IMR-90 (cell line): ENCODE measurements at regions not wholly inside any gene's neighbourhood (a gene's known extent, or its start where the extent isn't known, plus 50 kb on each side); places are given as distances from the start of the nearest gene placed in this dataset.

Experiments used
- ATAC-seq: fragments of 200-7000 bp; cut with Tn5 transposase; 2 replicates; pipeline ENCODE4 v1.9.1; 2020; ENCODE audit warnings: low read depth, mild to moderate bottlenecking, moderate library complexity
- BruUV-seq: library from RNA; stranded (reverse); fragments of 400-500 nt; replicated peaks from 2 replicates; lab custom pipeline; 2021; lab: Mats Ljungman, UMichigan
- CTCF ChIA-PET: fragments of 300-600 bp; formaldehyde crosslinking; extraction: SDS; loops from one replicate; lab custom pipeline; 2021; ENCODE audit warnings: antibody characterized with exemption; lab: Yijun Ruan, JAX
- POLR2A ChIA-PET: fragments of 300-600 bp; sonication (Branson Sonifier 250); formaldehyde crosslinking; loops from one replicate; lab custom pipeline; 2022; ENCODE audit warnings: antibody characterized with exemption; ENCODE audit not compliant: unreplicated experiment; lab: Charles Lee
- DNase-seq: peaks from one replicate; pipeline ENCODE4 v3.0.0; 2013
- H2AFZ ChIP-seq: replicated peaks from 2 replicates; pipeline ENCODE3; 2013; ENCODE audit warnings: low read length, mild to moderate bottlenecking; ENCODE audit not compliant: poor library complexity
- H2AK5ac ChIP-seq: 2 replicates; pipeline ENCODE4 v1.6.1; 2013; ENCODE audit warnings: low read depth, low read length, inconsistent platforms
- H2AK9ac ChIP-seq: replicated peaks from 2 replicates; pipeline ENCODE3; 2013; ENCODE audit warnings: mild to moderate bottlenecking, low read depth, low read length, moderate library complexity; ENCODE audit not compliant: poor library complexity
- H2BK120ac ChIP-seq: 2 replicates; pipeline ENCODE4 v1.6.1; 2013; ENCODE audit warnings: low read depth, low read length, inconsistent platforms
- H2BK15ac ChIP-seq: 3 replicates; pipeline ENCODE4 v1.6.1; 2013; ENCODE audit warnings: low read depth, low read length, inconsistent platforms
- H2BK20ac ChIP-seq: 2 replicates; pipeline ENCODE4 v1.6.1; 2013; ENCODE audit warnings: low read depth, mild to moderate bottlenecking, inconsistent platforms, low read length, moderate library complexity
- H2BK5ac ChIP-seq: 2 replicates; pipeline ENCODE4 v1.6.1; 2013; ENCODE audit warnings: mild to moderate bottlenecking, low read depth, low read length, inconsistent platforms; ENCODE audit not compliant: poor library complexity, severe bottlenecking
- H3K14ac ChIP-seq: replicated peaks from 2 replicates; pipeline ENCODE4 v1.6.1; 2013; ENCODE audit warnings: low read depth, low read length, inconsistent platforms
- H3K18ac ChIP-seq: 2 replicates; pipeline ENCODE4 v1.6.1; 2013; ENCODE audit warnings: low read depth, low read length, control low read depth
- H3K23ac ChIP-seq: 2 replicates; pipeline ENCODE4 v1.6.1; 2013; ENCODE audit warnings: low read depth, low read length, inconsistent platforms
- H3K27ac ChIP-seq: 2 replicates; pipeline ENCODE4 v1.5.1; 2013; ENCODE audit warnings: mild to moderate bottlenecking, control low read depth, low read length; ENCODE audit not compliant: insufficient read depth
- H3K27me3 ChIP-seq: 2 replicates; pipeline ENCODE4 v1.6.1; 2013; ENCODE audit warnings: low read length; ENCODE audit not compliant: control insufficient read depth, insufficient read depth
- H3K36me3 ChIP-seq: 2 replicates; pipeline ENCODE4 v1.6.1; 2013; ENCODE audit warnings: low read length, mixed read lengths; ENCODE audit not compliant: control insufficient read depth, insufficient read depth
- H3K4ac ChIP-seq: 2 replicates; pipeline ENCODE4 v1.6.1; 2013; ENCODE audit warnings: low read depth, low read length, inconsistent platforms
- H3K4me1 ChIP-seq: 2 replicates; pipeline ENCODE4 v1.6.1; 2013; ENCODE audit warnings: low read length, mixed read lengths; ENCODE audit not compliant: control insufficient read depth, insufficient read depth
- H3K4me2 ChIP-seq: 2 replicates; pipeline ENCODE4 v1.6.1; 2013; ENCODE audit warnings: low read depth, mild to moderate bottlenecking, control low read depth, low read length, moderate library complexity
- H3K4me3 ChIP-seq: 2 replicates; pipeline ENCODE4 v1.5.1; 2013; ENCODE audit warnings: low read depth, mild to moderate bottlenecking, control low read depth, low read length, moderate library complexity; ENCODE audit not compliant: insufficient read depth
- H3K56ac ChIP-seq: 2 replicates; pipeline ENCODE4 v1.6.1; 2013; ENCODE audit warnings: low read length, inconsistent platforms; ENCODE audit not compliant: insufficient read depth; ENCODE audit errors: extremely low read depth
- H3K79me1 ChIP-seq, 2 experiments: 2 replicates each; pipeline ENCODE4 v1.6.1; 2013; ENCODE audit warnings: low read length in 2 of 2, inconsistent platforms in 1 of 2, low read depth in 1 of 2
- H3K9ac ChIP-seq: 2 replicates; pipeline ENCODE4 v1.6.1; 2013; ENCODE audit warnings: low read depth, low read length, control low read depth
- H3K9me1 ChIP-seq: 2 replicates; pipeline ENCODE4 v1.6.1; 2013; ENCODE audit warnings: low read length, inconsistent platforms; ENCODE audit not compliant: insufficient read depth
- H3K9me3 ChIP-seq: 2 replicates; pipeline ENCODE4 v1.6.1; 2013; ENCODE audit warnings: low read length; ENCODE audit not compliant: control insufficient read depth, insufficient read depth
- H4K20me1 ChIP-seq: 2 replicates; pipeline ENCODE4 v1.6.1; 2013; ENCODE audit warnings: low read length, inconsistent platforms; ENCODE audit not compliant: insufficient read depth
- H4K5ac ChIP-seq: 2 replicates; pipeline ENCODE4 v1.6.1; 2013; ENCODE audit warnings: mild to moderate bottlenecking, low read depth, low read length, control low read depth
- H4K8ac ChIP-seq, 2 experiments: 2 replicates each; pipeline ENCODE4 v1.6.1; 2013; ENCODE audit warnings: low read depth in 2 of 2, low read length in 2 of 2, control low read depth in 1 of 2, inconsistent platforms in 1 of 2
- H4K91ac ChIP-seq: 2 replicates; pipeline ENCODE4 v1.6.1; 2013; ENCODE audit warnings: low read depth, low read length, inconsistent platforms; ENCODE audit not compliant: insufficient read depth
- BHLHE40 ChIP-seq: fragments of 150-350 bp; IDR thresholded peaks from 2 replicates; pipeline ENCODE4 v1.6.1; 2016; ENCODE audit warnings: mild to moderate bottlenecking, low read depth, low read length
- CEBPB ChIP-seq: IDR thresholded peaks from 2 replicates; pipeline ENCODE4 v1.6.1; 2012; ENCODE audit warnings: low read depth, low read length, improper control_type of control experiment
- CHD1 ChIP-seq: IDR thresholded peaks from 2 replicates; pipeline ENCODE4 v1.6.1; 2012; ENCODE audit warnings: low read depth, low read length, improper control_type of control experiment
- FOS ChIP-seq: fragments of 150-350 bp; IDR thresholded peaks from 2 replicates; pipeline ENCODE4 v1.6.1; 2016; ENCODE audit warnings: low read depth, low read length
- MAFK ChIP-seq: IDR thresholded peaks from 2 replicates; pipeline ENCODE4 v1.6.1; 2012; ENCODE audit warnings: low read depth, low read length, improper control_type of control experiment
- MAZ ChIP-seq: IDR thresholded peaks from 2 replicates; pipeline ENCODE4 v1.6.1; 2012; ENCODE audit warnings: low read depth, mild to moderate bottlenecking, low read length, improper control_type of control experiment, moderate library complexity, borderline replicate concordance
- MXI1 ChIP-seq: IDR thresholded peaks from 2 replicates; pipeline ENCODE4 v1.6.1; 2012; ENCODE audit warnings: low read depth, mild to moderate bottlenecking, low read length, moderate library complexity, borderline replicate concordance
- NFE2L2 ChIP-seq: fragments of 150-350 bp; IDR thresholded peaks from 2 replicates; pipeline ENCODE4 v1.6.1; 2016; ENCODE audit warnings: low read depth, mild to moderate bottlenecking, low read length
- POLR2A ChIP-seq: IDR thresholded peaks from 2 replicates; pipeline ENCODE4 v1.6.1; 2012; ENCODE audit warnings: mild to moderate bottlenecking, low read depth, low read length
- RAD21 ChIP-seq: IDR thresholded peaks from 2 replicates; pipeline ENCODE4 v1.6.1; 2012; ENCODE audit warnings: low read length, improper control_type of control experiment
- RCOR1 ChIP-seq: IDR thresholded peaks from 2 replicates; pipeline ENCODE4 v1.6.1; 2012; ENCODE audit warnings: mild to moderate bottlenecking, low read length, improper control_type of control experiment; ENCODE audit not compliant: insufficient replicate concordance
- RFX5 ChIP-seq: IDR thresholded peaks from 2 replicates; pipeline ENCODE4 v1.8.0; 2012; ENCODE audit warnings: low read depth, mild to moderate bottlenecking, low read length, moderate library complexity
- SMC3 ChIP-seq: fragments of 150-350 bp; IDR thresholded peaks from 2 replicates; pipeline ENCODE4 v1.6.1; 2016; ENCODE audit warnings: low read depth, mild to moderate bottlenecking, antibody characterized with exemption, low read length, moderate library complexity
- WGBS, 2 experiments: methylation state at CpG; one replicate each; pipeline versions ENCODE4 v1.1.5 to v1.1.7; 2013; ENCODE audit warnings: missing lambda C conversion rate in 2 of 2; ENCODE audit not compliant: insufficient read length in 1 of 2; ENCODE audit errors: extremely low coverage in 2 of 2; 5-methylcytosine and 5-hydroxymethylcytosine counted together
- dilution Hi-C: fragments of 300-500 bp; cut with HindIII; formaldehyde crosslinking; loops from one replicate; pipeline ENCODE4 v1.14.3; 2018; ENCODE audit warnings: low sequenced_read_pairs; ENCODE audit not compliant: unreplicated experiment
- in situ Hi-C: fragments of 300-500 bp; cut with MboI; formaldehyde crosslinking; loops from 3 replicates; pipeline ENCODE4 v1.14.3; 2019; ENCODE audit warnings: low sequenced_read_pairs, inconsistent platforms, mixed read lengths
- intact Hi-C: fragments of 100-400 bp; cut with micrococcal nuclease; formaldehyde crosslinking; loops from 2 replicates; pipeline ENCODE4 v1.10.0; 2022
- TF ChIP-seq, protein P1 (sequence below): fragments of 150-350 bp; IDR thresholded peaks from 2 replicates; pipeline ENCODE4 v1.6.1; 2016; ENCODE audit warnings: low read depth, mild to moderate bottlenecking, low read length, moderate library complexity, borderline replicate concordance
- TF ChIP-seq, protein P2 (sequence below): conservative IDR thresholded peaks from 2 replicates; pipeline ENCODE4 v1.5.1; 2012; ENCODE audit warnings: mild to moderate bottlenecking, low read depth, low read length, improper control_type of control experiment
- TF ChIP-seq, protein P3 (sequence below): fragments of 150-350 bp; IDR thresholded peaks from 2 replicates; pipeline ENCODE4 v1.6.1; 2017; ENCODE audit warnings: mild to moderate bottlenecking, antibody characterized with exemption, low read length, low read depth

DNA sequence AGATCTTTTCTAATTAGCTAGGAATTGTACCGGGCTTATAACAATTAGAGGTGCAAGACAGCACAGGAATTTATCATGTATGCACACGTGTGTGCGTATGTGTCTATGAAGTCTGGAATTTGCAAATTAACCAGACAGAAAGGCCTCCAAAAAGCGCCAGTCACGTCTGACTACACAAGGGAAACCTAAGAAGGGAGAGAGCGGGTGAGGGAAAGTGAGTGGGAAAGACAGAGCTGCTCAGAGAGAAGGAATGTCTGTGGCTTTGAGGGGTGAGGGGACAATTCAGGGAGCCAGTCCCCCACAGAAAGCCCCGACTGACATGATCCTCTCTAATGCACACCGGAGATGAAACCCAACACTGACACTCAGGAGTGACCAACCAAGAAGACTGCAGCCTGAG is 197.7 kb upstream of the SH3BP4 start:
- peak overlapping the region; percentile 51 for H2AK5ac ChIP-seq
- no peak overlapping the region for H3K56ac ChIP-seq
- BruUV-seq = no TSS peak
- DNase-seq = peak; percentile 52
- no peak overlapping the region for H2AFZ ChIP-seq
- no peak overlapping the region for H3K9ac ChIP-seq
- no peaks in the 10 kb centered on the region for H3K27me3 ChIP-seq
- peak overlapping the region; percentile 68; the same call in 1 of the 3 replicates for H2BK15ac ChIP-seq
- no peak overlapping the region for H4K5ac ChIP-seq
- H2BK120ac ChIP-seq = peak overlapping the region; percentile 4
- ChIA-PET POLR2A (no interaction called here), CTCF (no interaction called here)
- H2AK9ac ChIP-seq = no peak overlapping the region
- H4K91ac ChIP-seq = no peak overlapping the region; the same call in 1 of the 2 replicates
- intact Hi-C loops = no loop called here
- H3K4me3 ChIP-seq = no peak overlapping the region
- H3K4me1 ChIP-seq = peaks cover 8% of the 10 kb centered on the region
- no peak overlapping the region for H3K27ac ChIP-seq
- H3K9me1 ChIP-seq = no peaks in the 10 kb centered on the region
- H3K4me2 ChIP-seq = no peak overlapping the region
- H3K23ac ChIP-seq = no peak overlapping the region
- no peaks in the 10 kb centered on the region for H3K9me3 ChIP-seq
- dilution Hi-C loops = no loop called here
- peak overlapping the region; percentile 32; the same call in 1 of the 2 replicates for H2BK20ac ChIP-seq
- no peaks in the 10 kb centered on the region for H4K20me1 ChIP-seq
- H3K36me3 ChIP-seq = no peaks in the 10 kb centered on the region
- peak; percentile 21; the same call in 1 of the 2 replicates for ATAC-seq
- WGBS, 2 experiments = no CpG with 5 or more reads among the region's 8 CpGs
- in situ Hi-C loops = no loop called here
- no peak overlapping the region for H3K4ac ChIP-seq
- H4K8ac ChIP-seq = 0 out of 4 replicates have a peak overlapping the region, but pooled peaks of 1 of the 2 experiments have one; percentile 6
- no peak overlapping the region for H2BK5ac ChIP-seq
- H3K79me1 ChIP-seq = no peaks in the 10 kb centered on the region
- 0 out of 2 replicates have a peak overlapping the region, but pooled peaks have one; percentile 38 for H3K18ac ChIP-seq
- no peak for TF ChIP-seq RAD21
- TF ChIP-seq SMC3 = no peak
- no peak for TF ChIP-seq CHD1
- no peak for TF ChIP-seq MAFK
- no peak for TF ChIP-seq RCOR1
- no peak for TF ChIP-seq POLR2A
- TF ChIP-seq, protein P1, sequence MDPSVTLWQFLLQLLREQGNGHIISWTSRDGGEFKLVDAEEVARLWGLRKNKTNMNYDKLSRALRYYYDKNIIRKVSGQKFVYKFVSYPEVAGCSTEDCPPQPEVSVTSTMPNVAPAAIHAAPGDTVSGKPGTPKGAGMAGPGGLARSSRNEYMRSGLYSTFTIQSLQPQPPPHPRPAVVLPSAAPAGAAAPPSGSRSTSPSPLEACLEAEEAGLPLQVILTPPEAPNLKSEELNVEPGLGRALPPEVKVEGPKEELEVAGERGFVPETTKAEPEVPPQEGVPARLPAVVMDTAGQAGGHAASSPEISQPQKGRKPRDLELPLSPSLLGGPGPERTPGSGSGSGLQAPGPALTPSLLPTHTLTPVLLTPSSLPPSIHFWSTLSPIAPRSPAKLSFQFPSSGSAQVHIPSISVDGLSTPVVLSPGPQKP = no peak
- TF ChIP-seq BHLHE40 = no peak
- TF ChIP-seq, protein P2, sequence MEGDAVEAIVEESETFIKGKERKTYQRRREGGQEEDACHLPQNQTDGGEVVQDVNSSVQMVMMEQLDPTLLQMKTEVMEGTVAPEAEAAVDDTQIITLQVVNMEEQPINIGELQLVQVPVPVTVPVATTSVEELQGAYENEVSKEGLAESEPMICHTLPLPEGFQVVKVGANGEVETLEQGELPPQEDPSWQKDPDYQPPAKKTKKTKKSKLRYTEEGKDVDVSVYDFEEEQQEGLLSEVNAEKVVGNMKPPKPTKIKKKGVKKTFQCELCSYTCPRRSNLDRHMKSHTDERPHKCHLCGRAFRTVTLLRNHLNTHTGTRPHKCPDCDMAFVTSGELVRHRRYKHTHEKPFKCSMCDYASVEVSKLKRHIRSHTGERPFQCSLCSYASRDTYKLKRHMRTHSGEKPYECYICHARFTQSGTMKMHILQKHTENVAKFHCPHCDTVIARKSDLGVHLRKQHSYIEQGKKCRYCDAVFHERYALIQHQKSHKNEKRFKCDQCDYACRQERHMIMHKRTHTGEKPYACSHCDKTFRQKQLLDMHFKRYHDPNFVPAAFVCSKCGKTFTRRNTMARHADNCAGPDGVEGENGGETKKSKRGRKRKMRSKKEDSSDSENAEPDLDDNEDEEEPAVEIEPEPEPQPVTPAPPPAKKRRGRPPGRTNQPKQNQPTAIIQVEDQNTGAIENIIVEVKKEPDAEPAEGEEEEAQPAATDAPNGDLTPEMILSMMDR = no peak
- no peak for TF ChIP-seq CEBPB
- TF ChIP-seq NFE2L2 = no peak
- TF ChIP-seq, protein P3, sequence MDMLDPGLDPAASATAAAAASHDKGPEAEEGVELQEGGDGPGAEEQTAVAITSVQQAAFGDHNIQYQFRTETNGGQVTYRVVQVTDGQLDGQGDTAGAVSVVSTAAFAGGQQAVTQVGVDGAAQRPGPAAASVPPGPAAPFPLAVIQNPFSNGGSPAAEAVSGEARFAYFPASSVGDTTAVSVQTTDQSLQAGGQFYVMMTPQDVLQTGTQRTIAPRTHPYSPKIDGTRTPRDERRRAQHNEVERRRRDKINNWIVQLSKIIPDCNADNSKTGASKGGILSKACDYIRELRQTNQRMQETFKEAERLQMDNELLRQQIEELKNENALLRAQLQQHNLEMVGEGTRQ = no peak
- TF ChIP-seq RFX5 = no peak
- no peak for TF ChIP-seq MAZ
- no peak for TF ChIP-seq FOS
- no peak for TF ChIP-seq MXI1
- H3K14ac ChIP-seq = 0 out of 2 replicates have a peak overlapping the region, but pooled peaks have one; percentile 13
